ENCODE measurements at regions not wholly inside any gene's neighbourhood (a gene's known extent, or its start where the extent isn't known, plus 50 kb on each side); places are given as distances from the start of the nearest gene placed in this dataset.

GRCh38 chr2:34308140-34308539 is 709.0 kb upstream of the FAM98A start (continued):
- no peak for TF ChIP-seq CTCF (IDR thresholded peaks at IDR 0.05; ENCODE audit: control extremely low read depth in 1 of 3, insufficient read depth in 1 of 3, low read depth in 1 of 3, low read length in 3 of 3)
- TF ChIP-seq KDM1A (IDR thresholded peaks at IDR 0.05; ENCODE audit: borderline replicate concordance, low read length), result no peak
- TF ChIP-seq JUN (IDR thresholded peaks at IDR 0.05; ENCODE audit: low read depth, low read length), result no peak
- TF ChIP-seq, protein P1, sequence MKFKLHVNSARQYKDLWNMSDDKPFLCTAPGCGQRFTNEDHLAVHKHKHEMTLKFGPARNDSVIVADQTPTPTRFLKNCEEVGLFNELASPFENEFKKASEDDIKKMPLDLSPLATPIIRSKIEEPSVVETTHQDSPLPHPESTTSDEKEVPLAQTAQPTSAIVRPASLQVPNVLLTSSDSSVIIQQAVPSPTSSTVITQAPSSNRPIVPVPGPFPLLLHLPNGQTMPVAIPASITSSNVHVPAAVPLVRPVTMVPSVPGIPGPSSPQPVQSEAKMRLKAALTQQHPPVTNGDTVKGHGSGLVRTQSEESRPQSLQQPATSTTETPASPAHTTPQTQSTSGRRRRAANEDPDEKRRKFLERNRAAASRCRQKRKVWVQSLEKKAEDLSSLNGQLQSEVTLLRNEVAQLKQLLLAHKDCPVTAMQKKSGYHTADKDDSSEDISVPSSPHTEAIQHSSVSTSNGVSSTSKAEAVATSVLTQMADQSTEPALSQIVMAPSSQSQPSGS (IDR thresholded peaks at IDR 0.05; ENCODE audit: low read length), result no peak
- no peak for TF ChIP-seq TCF12 (IDR thresholded peaks at IDR 0.05; ENCODE audit: low read depth, low read length)
- no peak for TF ChIP-seq TAF7 (optimal IDR thresholded peaks at IDR 0.05; ENCODE audit: borderline replicate concordance, low read depth, low read length)

Data from H1 (cell line).